Transverse colon (tissue), 4 donors: ENCODE measurements at regions not wholly inside any gene's neighbourhood (a gene's known extent, or its start where the extent isn't known, plus 50 kb on each side); places are given as distances from the start of the nearest gene placed in this dataset.

Experiments
- EP300 ChIP-seq: sonication (generic); formaldehyde crosslinking; IDR thresholded peaks from one replicate; pipeline ENCODE4 v1.6.1; 2017; ENCODE audit warnings: antibody characterized with exemption, low read depth
- POLR2A ChIP-seq: fragments of 450-650 bp; IDR thresholded peaks from one replicate; pipeline ENCODE4 v1.6.1; 2016; ENCODE audit warnings: antibody characterized with exemption, mild to moderate bottlenecking, moderate library complexity
- POLR2AphosphoS5 ChIP-seq, 3 donors: sonication (generic); formaldehyde crosslinking; IDR thresholded peaks; one replicate each; pipeline ENCODE4 v1.6.1; 2016; ENCODE audit warnings: antibody characterized with exemption in 3 of 3
- TF ChIP-seq, protein P1 (sequence below), 5 experiments: fragments of 200-600 bp in 3 of 5; fragments of 450-650 bp in 2 of 5; sonication (generic) in 3 of 5; IDR thresholded peaks; 1 replicate in 2 of 5; 2 replicates in 3 of 5; pipeline ENCODE4 v1.5.1; 2016 to 2017; ENCODE audit warnings: antibody characterized with exemption in 5 of 5, inconsistent platforms in 3 of 5, mild to moderate bottlenecking in 2 of 5, moderate library complexity in 1 of 5

DNA sequence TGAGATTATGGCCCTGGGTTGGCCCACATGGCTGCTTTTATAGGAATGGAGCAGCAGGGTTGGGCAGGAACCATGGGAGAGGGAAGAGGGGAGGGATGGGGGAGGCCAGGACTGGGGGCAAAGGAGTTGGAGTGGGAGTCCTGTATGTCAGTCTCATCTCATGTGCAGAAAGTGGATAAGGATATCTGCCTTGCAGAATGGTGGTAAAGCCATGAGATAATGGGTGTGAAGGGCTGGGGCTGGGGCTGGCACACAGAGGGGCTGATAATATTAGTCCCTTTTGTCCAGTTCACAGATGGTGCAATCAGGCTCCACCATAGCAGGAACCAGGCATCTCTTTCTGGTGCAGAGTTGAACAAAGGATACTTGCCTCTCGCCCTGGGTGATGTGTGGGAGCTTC, 101.3 kb downstream of the MRM1 start:
- TF ChIP-seq, protein P1, sequence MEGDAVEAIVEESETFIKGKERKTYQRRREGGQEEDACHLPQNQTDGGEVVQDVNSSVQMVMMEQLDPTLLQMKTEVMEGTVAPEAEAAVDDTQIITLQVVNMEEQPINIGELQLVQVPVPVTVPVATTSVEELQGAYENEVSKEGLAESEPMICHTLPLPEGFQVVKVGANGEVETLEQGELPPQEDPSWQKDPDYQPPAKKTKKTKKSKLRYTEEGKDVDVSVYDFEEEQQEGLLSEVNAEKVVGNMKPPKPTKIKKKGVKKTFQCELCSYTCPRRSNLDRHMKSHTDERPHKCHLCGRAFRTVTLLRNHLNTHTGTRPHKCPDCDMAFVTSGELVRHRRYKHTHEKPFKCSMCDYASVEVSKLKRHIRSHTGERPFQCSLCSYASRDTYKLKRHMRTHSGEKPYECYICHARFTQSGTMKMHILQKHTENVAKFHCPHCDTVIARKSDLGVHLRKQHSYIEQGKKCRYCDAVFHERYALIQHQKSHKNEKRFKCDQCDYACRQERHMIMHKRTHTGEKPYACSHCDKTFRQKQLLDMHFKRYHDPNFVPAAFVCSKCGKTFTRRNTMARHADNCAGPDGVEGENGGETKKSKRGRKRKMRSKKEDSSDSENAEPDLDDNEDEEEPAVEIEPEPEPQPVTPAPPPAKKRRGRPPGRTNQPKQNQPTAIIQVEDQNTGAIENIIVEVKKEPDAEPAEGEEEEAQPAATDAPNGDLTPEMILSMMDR (IDR thresholded peaks at IDR 0.05): no peak
- TF ChIP-seq POLR2A (no peak), POLR2AphosphoS5 (IDR thresholded peaks at IDR 0.05) (no peak), EP300 (no peak)
